IMR-90 (cell line): ENCODE measurements at regions not wholly inside any gene's neighbourhood (a gene's known extent, or its start where the extent isn't known, plus 50 kb on each side); places are given as distances from the start of the nearest gene placed in this dataset.

Experiments
- CEBPB ChIP-seq: IDR thresholded peaks from 2 replicates; pipeline ENCODE4 v1.6.1; 2012; ENCODE audit warnings: low read depth, low read length, improper control_type of control experiment
- CTCF ChIP-seq: conservative IDR thresholded peaks from 2 replicates; pipeline ENCODE4 v1.5.1; 2012; ENCODE audit warnings: mild to moderate bottlenecking, low read depth, low read length, improper control_type of control experiment
- MAFK ChIP-seq: IDR thresholded peaks from 2 replicates; pipeline ENCODE4 v1.6.1; 2012; ENCODE audit warnings: low read depth, low read length, improper control_type of control experiment
- MXI1 ChIP-seq: IDR thresholded peaks from 2 replicates; pipeline ENCODE4 v1.6.1; 2012; ENCODE audit warnings: low read depth, mild to moderate bottlenecking, low read length, moderate library complexity, borderline replicate concordance
- POLR2A ChIP-seq: IDR thresholded peaks from 2 replicates; pipeline ENCODE4 v1.6.1; 2012; ENCODE audit warnings: mild to moderate bottlenecking, low read depth, low read length
- RAD21 ChIP-seq: IDR thresholded peaks from 2 replicates; pipeline ENCODE4 v1.6.1; 2012; ENCODE audit warnings: low read length, improper control_type of control experiment
- RFX5 ChIP-seq: IDR thresholded peaks from 2 replicates; pipeline ENCODE4 v1.8.0; 2012; ENCODE audit warnings: low read depth, mild to moderate bottlenecking, low read length, moderate library complexity
- SMC3 ChIP-seq: fragments of 150-350 bp; IDR thresholded peaks from 2 replicates; pipeline ENCODE4 v1.6.1; 2016; ENCODE audit warnings: low read depth, mild to moderate bottlenecking, antibody characterized with exemption, low read length, moderate library complexity
- TF ChIP-seq, protein P1 (sequence below): fragments of 150-350 bp; IDR thresholded peaks from 2 replicates; pipeline ENCODE4 v1.6.1; 2017; ENCODE audit warnings: mild to moderate bottlenecking, antibody characterized with exemption, low read length, low read depth

DNA sequence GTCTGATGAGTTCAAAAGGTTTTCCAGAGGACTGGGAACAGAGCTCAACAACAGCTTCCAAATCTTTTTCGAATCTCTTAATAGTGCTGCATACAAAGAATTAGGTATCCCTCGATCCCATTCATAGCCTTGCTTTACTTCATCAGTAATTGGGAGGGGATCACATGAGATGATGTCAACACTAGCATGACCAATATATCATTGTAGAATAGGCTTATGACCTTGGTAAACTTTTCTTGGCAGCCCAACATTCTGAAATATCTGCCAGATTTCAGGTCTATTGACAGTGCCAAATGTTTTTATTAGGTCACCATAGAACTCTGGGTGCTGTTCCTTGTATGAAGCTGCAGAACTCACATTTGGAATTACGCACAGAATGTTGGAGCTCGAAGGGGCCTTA is 228.9 kb downstream of the FGF10 start:
- no peak for TF ChIP-seq CTCF
- no peak for TF ChIP-seq POLR2A
- TF ChIP-seq MXI1, result no peak
- TF ChIP-seq CEBPB, result no peak
- no peak for TF ChIP-seq SMC3
- TF ChIP-seq RFX5, result no peak
- TF ChIP-seq RAD21, result no peak
- TF ChIP-seq, protein P1, sequence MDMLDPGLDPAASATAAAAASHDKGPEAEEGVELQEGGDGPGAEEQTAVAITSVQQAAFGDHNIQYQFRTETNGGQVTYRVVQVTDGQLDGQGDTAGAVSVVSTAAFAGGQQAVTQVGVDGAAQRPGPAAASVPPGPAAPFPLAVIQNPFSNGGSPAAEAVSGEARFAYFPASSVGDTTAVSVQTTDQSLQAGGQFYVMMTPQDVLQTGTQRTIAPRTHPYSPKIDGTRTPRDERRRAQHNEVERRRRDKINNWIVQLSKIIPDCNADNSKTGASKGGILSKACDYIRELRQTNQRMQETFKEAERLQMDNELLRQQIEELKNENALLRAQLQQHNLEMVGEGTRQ, result no peak
- TF ChIP-seq MAFK, result no peak
